Activated CD4-positive, alpha-beta T cell treated with anti-CD3 and anti-CD28 coated beads, Interleukin-2, amount 10 ng/mL, durations not matched to agents 24 days and 14 days (primary cell): ENCODE measurements at regions not wholly inside any gene's neighbourhood (a gene's known extent, or its start where the extent isn't known, plus 50 kb on each side); places are given as distances from the start of the nearest gene placed in this dataset.
"Not testable (repeated sequence)": the region's sequence is repeated elsewhere in the genome, so short reads cannot be mapped to it uniquely, and the experiment has no call there.

Source experiments
- DNase-seq: peaks from one replicate; pipeline ENCODE4 v3.0.0; 2022
- H3K27ac Mint-ChIP-seq: one replicate; pipeline ENCODE4 v1.8.0; 2022; ENCODE audit warnings: mild to moderate bottlenecking, mixed read lengths
- H3K27me3 Mint-ChIP-seq: one replicate; pipeline ENCODE4 v1.8.0; 2022; ENCODE audit warnings: mixed read lengths
- H3K36me3 Mint-ChIP-seq: one replicate; pipeline ENCODE4 v1.8.0; 2022; ENCODE audit warnings: low read depth, mild to moderate bottlenecking, mixed read lengths
- H3K4me1 Mint-ChIP-seq: one replicate; pipeline ENCODE4 v1.8.0; 2021; ENCODE audit warnings: mixed read lengths
- H3K4me3 Mint-ChIP-seq: one replicate; pipeline ENCODE4 v1.8.0; 2022; ENCODE audit warnings: mild to moderate bottlenecking, moderate library complexity, mixed read lengths
- H3K9me3 Mint-ChIP-seq: one replicate; pipeline ENCODE4 v1.8.0; 2021; ENCODE audit warnings: mixed read lengths
- intact Hi-C: fragments of 100-400 bp; cut with micrococcal nuclease; formaldehyde crosslinking; loops from one replicate; pipeline ENCODE4 v1.15.1; 2023

DNA sequence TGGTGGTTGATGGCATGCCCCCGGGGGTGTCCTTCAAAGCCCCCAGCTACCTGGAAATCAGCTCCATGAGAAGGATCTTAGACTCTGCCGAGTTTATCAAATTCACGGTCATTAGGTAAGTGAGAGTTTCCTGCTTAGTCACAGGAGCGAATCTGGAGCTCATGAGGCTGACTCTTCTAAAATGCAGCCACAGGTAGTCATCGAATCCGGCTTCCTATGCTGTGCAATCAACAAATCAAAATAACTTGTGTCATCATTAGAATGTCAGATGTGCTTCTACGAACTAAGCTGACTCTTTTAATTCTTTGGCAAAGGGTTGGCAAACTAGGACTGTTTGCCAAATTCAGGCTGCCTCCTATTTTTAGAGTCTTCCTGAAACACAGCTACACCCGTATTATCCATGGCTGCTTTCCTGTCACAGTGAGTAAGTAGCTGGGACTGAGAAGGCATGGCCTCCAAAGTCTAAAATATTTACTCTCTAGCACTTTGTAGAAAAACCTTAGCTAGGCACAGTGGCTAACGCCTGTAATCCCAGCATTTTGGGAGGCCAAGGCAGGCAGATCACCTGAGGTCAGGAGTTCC is 108.0 kb downstream of the NSUN5 start:
- H3K4me3 Mint-ChIP-seq, DNase-seq, H3K9me3 Mint-ChIP-seq, H3K27ac Mint-ChIP-seq, H3K36me3 Mint-ChIP-seq, H3K27me3 Mint-ChIP-seq, intact Hi-C loops, H3K4me1 Mint-ChIP-seq: not testable (repeated sequence)

- H3K9me3 Mint-ChIP-seq, H3K4me1 Mint-ChIP-seq, DNase-seq, H3K4me3 Mint-ChIP-seq, intact Hi-C loops, H3K36me3 Mint-ChIP-seq, H3K27me3 Mint-ChIP-seq, H3K27ac Mint-ChIP-seq: not testable (repeated sequence)
Observed at GRCh38 chr7:73193991-73194390, 108.2 kb upstream of the SPDYE9 start.

DNA sequence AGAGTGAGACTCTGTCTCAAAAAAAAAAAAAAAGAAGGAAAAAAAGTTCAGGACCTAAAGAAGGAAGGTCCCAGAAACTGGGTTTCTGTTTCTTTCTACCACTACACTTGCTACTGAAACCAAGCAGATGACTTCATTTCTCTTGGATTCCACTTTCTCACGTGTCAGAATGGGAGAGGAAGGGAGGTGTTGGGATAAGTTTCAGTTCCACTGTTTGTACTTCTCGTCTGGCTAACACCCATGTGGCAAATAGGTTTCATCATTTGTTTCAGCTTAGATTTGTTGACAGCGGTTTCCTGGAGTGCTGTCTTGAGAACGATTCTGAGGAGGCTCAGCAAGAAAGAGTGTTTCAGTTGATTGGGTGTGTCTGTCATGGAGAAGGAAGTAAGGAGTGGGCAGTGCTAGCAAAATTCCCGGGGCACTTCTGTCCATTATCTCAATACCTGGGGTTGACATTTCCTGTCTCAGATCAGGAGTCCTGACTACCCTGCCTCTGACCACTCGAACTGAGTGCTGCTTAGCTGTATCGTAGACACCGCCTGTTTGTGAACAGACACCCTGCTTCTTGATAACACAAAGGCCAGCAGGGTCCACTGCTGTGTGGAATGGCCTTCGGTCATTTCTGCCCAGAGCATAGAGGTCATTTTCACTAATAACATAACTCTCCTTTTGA is 104.8 kb upstream of the SPDYE9 start:
- H3K4me3 Mint-ChIP-seq, H3K27ac Mint-ChIP-seq, DNase-seq, H3K9me3 Mint-ChIP-seq, H3K4me1 Mint-ChIP-seq, H3K27me3 Mint-ChIP-seq, H3K36me3 Mint-ChIP-seq, intact Hi-C loops: not testable (repeated sequence)

GRCh38 chr7:73188287-73188686 is 102.4 kb upstream of the SPDYE9 start:
- intact Hi-C loops, H3K9me3 Mint-ChIP-seq, H3K27ac Mint-ChIP-seq, H3K36me3 Mint-ChIP-seq, H3K4me3 Mint-ChIP-seq, DNase-seq, H3K27me3 Mint-ChIP-seq, H3K4me1 Mint-ChIP-seq: not testable (repeated sequence)

DNA sequence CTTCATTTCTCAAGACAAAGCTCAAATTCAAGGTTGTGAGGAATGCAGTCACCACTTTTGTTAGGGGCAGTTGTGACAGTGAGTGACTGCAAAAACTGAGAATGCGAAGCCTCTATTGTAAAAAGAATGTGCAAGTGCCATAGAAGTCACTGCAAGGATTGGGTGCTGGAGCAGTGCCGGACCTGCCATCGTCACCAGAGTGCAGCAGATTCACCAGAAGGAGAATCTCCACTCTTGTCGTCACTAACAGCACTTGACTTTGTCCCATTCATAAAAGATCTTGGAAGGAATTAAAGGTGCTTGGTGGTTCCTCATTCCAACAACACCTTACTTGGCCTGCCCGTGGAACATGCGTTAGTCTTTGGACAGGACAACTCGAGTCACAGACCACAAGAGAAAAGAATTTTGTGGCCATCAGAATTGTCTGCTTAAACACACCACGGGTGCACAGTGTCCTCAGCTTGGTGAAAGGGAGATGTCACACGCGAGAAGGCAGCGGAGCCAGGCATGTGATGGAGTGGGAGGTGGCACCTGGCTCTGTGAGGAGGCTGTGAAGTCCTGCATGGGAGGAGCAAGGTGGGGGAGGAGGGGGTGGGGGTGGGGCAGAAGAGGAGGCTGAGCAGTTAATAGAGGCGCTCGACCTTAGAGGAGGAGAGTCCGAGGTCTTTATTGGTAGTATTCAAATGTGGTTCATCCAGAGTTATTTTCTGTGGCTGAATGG is 100.9 kb upstream of the SPDYE9 start:
- H3K4me3 Mint-ChIP-seq, H3K9me3 Mint-ChIP-seq, H3K4me1 Mint-ChIP-seq, intact Hi-C loops, DNase-seq, H3K27ac Mint-ChIP-seq, H3K27me3 Mint-ChIP-seq, H3K36me3 Mint-ChIP-seq: not testable (repeated sequence)

- DNase-seq, H3K27ac Mint-ChIP-seq, H3K4me1 Mint-ChIP-seq, H3K9me3 Mint-ChIP-seq, H3K27me3 Mint-ChIP-seq, intact Hi-C loops, H3K36me3 Mint-ChIP-seq, H3K4me3 Mint-ChIP-seq: not testable (repeated sequence)
Observed at GRCh38 chr7:73176813-73177212, 91.0 kb upstream of the SPDYE9 start.

DNA sequence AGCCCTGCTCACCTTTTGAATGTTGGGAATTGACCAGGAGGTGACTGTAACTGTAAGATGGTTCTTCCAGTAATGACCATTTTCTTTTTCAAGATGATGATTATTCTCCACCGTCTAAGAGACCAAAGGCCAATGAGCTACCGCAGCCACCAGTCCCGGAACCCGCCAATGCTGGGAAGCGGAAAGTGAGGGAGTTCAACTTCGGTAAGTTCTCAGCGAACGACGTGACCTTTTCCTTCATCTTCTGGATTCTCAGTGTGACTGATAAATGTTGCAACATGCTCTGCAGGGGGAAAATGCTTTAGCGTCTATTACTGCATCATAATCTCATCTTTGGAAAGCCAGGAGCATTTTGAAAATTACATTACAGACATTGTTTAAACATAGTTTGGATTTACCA is 89.5 kb upstream of the SPDYE9 start:
- H3K27me3 Mint-ChIP-seq, DNase-seq, intact Hi-C loops, H3K4me1 Mint-ChIP-seq, H3K36me3 Mint-ChIP-seq, H3K4me3 Mint-ChIP-seq, H3K9me3 Mint-ChIP-seq, H3K27ac Mint-ChIP-seq: not testable (repeated sequence)

DNA sequence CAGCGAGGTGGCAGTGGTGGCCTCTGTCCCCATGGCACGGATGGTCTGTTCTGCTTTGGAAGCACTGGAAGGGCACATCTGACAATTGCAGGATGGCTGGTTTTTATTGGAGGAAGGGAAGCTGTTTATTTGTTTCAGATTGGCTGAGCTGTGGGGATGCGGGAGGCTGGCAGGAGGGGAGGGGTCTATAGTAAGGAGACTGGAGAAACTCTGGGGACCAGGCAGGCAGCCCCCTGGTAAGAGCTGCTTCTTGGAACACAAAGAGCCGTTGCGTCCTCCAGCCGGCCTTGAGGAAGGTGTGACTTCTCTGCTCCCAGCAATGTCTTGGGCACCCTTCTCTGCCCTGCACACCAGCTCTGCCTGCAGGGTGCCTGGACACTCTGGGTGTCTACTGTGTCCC is 85.1 kb upstream of the SPDYE9 start:
- intact Hi-C loops, H3K36me3 Mint-ChIP-seq, H3K27ac Mint-ChIP-seq, H3K4me1 Mint-ChIP-seq, H3K4me3 Mint-ChIP-seq, H3K27me3 Mint-ChIP-seq, DNase-seq, H3K9me3 Mint-ChIP-seq: not testable (repeated sequence)

- H3K4me1 Mint-ChIP-seq, H3K9me3 Mint-ChIP-seq, H3K36me3 Mint-ChIP-seq, H3K27ac Mint-ChIP-seq, H3K4me3 Mint-ChIP-seq, H3K27me3 Mint-ChIP-seq, intact Hi-C loops, DNase-seq: not testable (repeated sequence)
Observed at GRCh38 chr7:73170415-73170814, 84.6 kb upstream of the SPDYE9 start.

- H3K27ac Mint-ChIP-seq, intact Hi-C loops, H3K9me3 Mint-ChIP-seq, DNase-seq, H3K36me3 Mint-ChIP-seq, H3K27me3 Mint-ChIP-seq, H3K4me1 Mint-ChIP-seq, H3K4me3 Mint-ChIP-seq: not testable (repeated sequence)
Observed at GRCh38 chr7:73166152-73166551, 80.3 kb upstream of the SPDYE9 start.

DNA sequence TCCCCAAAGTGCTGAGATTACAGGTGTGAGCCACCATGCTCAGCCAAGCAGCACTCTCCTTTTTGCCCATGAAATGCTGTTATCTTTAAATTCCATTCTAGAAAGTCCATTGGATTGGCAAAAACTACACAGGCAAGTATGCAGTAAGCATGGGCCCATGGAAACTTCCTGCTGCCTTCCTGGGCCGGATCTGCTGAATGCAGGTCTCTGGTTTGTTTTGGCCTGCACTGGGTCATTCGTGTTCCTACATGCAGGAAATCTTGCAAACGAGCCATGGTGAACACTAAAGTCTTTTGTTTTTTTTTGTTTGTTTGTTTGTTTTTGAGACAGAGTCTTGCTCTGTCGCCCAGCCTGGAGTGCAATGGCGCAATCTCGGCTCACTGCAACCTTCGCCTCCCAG is 76.8 kb upstream of the SPDYE9 start:
- DNase-seq, H3K27ac Mint-ChIP-seq, H3K4me1 Mint-ChIP-seq, intact Hi-C loops, H3K27me3 Mint-ChIP-seq, H3K9me3 Mint-ChIP-seq, H3K36me3 Mint-ChIP-seq, H3K4me3 Mint-ChIP-seq: not testable (repeated sequence)

GRCh38 chr7:73161727-73162126 is 75.9 kb upstream of the SPDYE9 start:
- H3K4me1 Mint-ChIP-seq, H3K27ac Mint-ChIP-seq, DNase-seq, H3K9me3 Mint-ChIP-seq, H3K4me3 Mint-ChIP-seq, H3K36me3 Mint-ChIP-seq, H3K27me3 Mint-ChIP-seq, intact Hi-C loops: not testable (repeated sequence)

GRCh38 chr7:73157169-73157661 is 71.4 kb upstream of the SPDYE9 start:
- H3K9me3 Mint-ChIP-seq, DNase-seq, H3K27me3 Mint-ChIP-seq, H3K27ac Mint-ChIP-seq, H3K4me1 Mint-ChIP-seq, intact Hi-C loops, H3K4me3 Mint-ChIP-seq, H3K36me3 Mint-ChIP-seq: not testable (repeated sequence)

- H3K9me3 Mint-ChIP-seq, H3K4me3 Mint-ChIP-seq, H3K36me3 Mint-ChIP-seq, intact Hi-C loops, H3K4me1 Mint-ChIP-seq, H3K27ac Mint-ChIP-seq, H3K27me3 Mint-ChIP-seq: not testable (repeated sequence)
- peak; percentile 50 for DNase-seq
Observed at GRCh38 chr7:73156510-73157168, 70.8 kb upstream of the SPDYE9 start.
